ENCODE measurements at regions not wholly inside any gene's neighbourhood (a gene's known extent, or its start where the extent isn't known, plus 50 kb on each side); places are given as distances from the start of the nearest gene placed in this dataset.
"Not testable (repeated sequence)": the region's sequence is repeated elsewhere in the genome, so short reads cannot be mapped to it uniquely, and the experiment has no call there.

- DNase-seq (ENCODE audit: low read depth): no peak
These were observed 996.7 kb upstream of the TMPRSS15 start for GRCh38 chr21:19400223-19400770.

GRCh38 chr21:19402870-19403269 lies 999.3 kb upstream of the TMPRSS15 start:
- no peak for DNase-seq (ENCODE audit: low read depth)

GRCh38 chr21:19405326-19405725 lies 1001.7 kb upstream of the TMPRSS15 start:
- DNase-seq (ENCODE audit: low read depth): no peak

GRCh38 chr21:19420565-19420964 lies 1017.0 kb upstream of the TMPRSS15 start:
- no peak for DNase-seq (ENCODE audit: low read depth)

- no peak for DNase-seq (ENCODE audit: low read depth)
These were observed 1030.0 kb upstream of the TMPRSS15 start for GRCh38 chr21:19433623-19434022.

GRCh38 chr21:19440792-19441655 lies 1037.4 kb upstream of the TMPRSS15 start:
- DNase-seq (ENCODE audit: low read depth): no peak

GRCh38 chr21:19458295-19458694 lies 1054.7 kb upstream of the TMPRSS15 start:
- no peak for DNase-seq (ENCODE audit: low read depth)

- no peak for DNase-seq (ENCODE audit: low read depth)
These were observed 1058.1 kb upstream of the TMPRSS15 start for GRCh38 chr21:19461481-19462205.

GRCh38 chr21:19463966-19464365 lies 1060.4 kb upstream of the TMPRSS15 start:
- no peak for DNase-seq (ENCODE audit: low read depth)

GRCh38 chr21:19468991-19469715 lies 1065.6 kb upstream of the TMPRSS15 start:
- no peak for DNase-seq (ENCODE audit: low read depth)

- DNase-seq (ENCODE audit: low read depth): no peak
These were observed 1071.9 kb upstream of the TMPRSS15 start for GRCh38 chr21:19475525-19475924.

GRCh38 chr21:19489930-19490329 lies 1086.3 kb upstream of the TMPRSS15 start:
- DNase-seq (ENCODE audit: low read depth): no peak

- DNase-seq (ENCODE audit: low read depth): no peak
These were observed 1086.9 kb upstream of the TMPRSS15 start for GRCh38 chr21:19490481-19490880.

GRCh38 chr21:19493437-19494241 lies 1090.1 kb upstream of the TMPRSS15 start:
- DNase-seq (ENCODE audit: low read depth): not testable (repeated sequence)

GRCh38 chr21:19501115-19501514 lies 1097.5 kb upstream of the TMPRSS15 start:
- no peak for DNase-seq (ENCODE audit: low read depth)

GRCh38 chr21:19507682-19508260 lies 1104.2 kb upstream of the TMPRSS15 start:
- no peak for DNase-seq (ENCODE audit: low read depth)

- no peak for DNase-seq (ENCODE audit: low read depth)
These were observed 1104.9 kb upstream of the TMPRSS15 start for GRCh38 chr21:19508442-19508841.

- no peak for DNase-seq (ENCODE audit: low read depth)
These were observed 1105.3 kb upstream of the TMPRSS15 start for GRCh38 chr21:19508844-19509243.

- DNase-seq (ENCODE audit: low read depth): no peak
These were observed 1106.5 kb upstream of the TMPRSS15 start for GRCh38 chr21:19510057-19510456.

GRCh38 chr21:19510653-19511052 lies 1107.1 kb upstream of the TMPRSS15 start:
- DNase-seq (ENCODE audit: low read depth): no peak

GRCh38 chr21:19522381-19522780 lies 1118.8 kb upstream of the TMPRSS15 start:
- no peak for DNase-seq (ENCODE audit: low read depth)
